HCT116 (cell line): ENCODE measurements at regions not wholly inside any gene's neighbourhood (a gene's known extent, or its start where the extent isn't known, plus 50 kb on each side); places are given as distances from the start of the nearest gene placed in this dataset.

Source experiments
- ATAC-seq: fragments of 200-7000 bp; cut with Tn5 transposase; 2 replicates; pipeline ENCODE4 v1.9.1; 2020; ENCODE audit warnings: mild to moderate bottlenecking, moderate library complexity
- BruUV-seq: library from RNA; stranded (reverse); fragments of 400-500 nt; replicated peaks from 2 replicates; lab custom pipeline; 2021; lab: Mats Ljungman, UMichigan
- CTCF ChIA-PET: fragments of 300-600 bp; sonication (Branson Sonifier 250); formaldehyde crosslinking; loops from one replicate; lab custom pipeline; 2021; ENCODE audit warnings: antibody characterized with exemption; lab: Charles Lee
- POLR2A ChIA-PET: fragments of 300-600, 350-600 bp; sonication (Branson Sonifier 250); formaldehyde crosslinking; loops from one replicate; lab custom pipeline; 2021; ENCODE audit warnings: antibody characterized with exemption; lab: Charles Lee
- RAD21 ChIA-PET, 2 experiments: fragments of 300-600 bp; sonication (Branson Sonifier 250); formaldehyde crosslinking; loops; one replicate each; lab custom pipeline; 2023; ENCODE audit warnings: low total read pairs in 2 of 2; ENCODE audit not compliant: uncharacterized antibody in 2 of 2, unreplicated experiment in 2 of 2, low non-redundant PET in 1 of 2; lab: Charles Lee
- DNase-seq: peaks from one replicate; pipeline ENCODE4 v3.0.0-alpha.2; 2010; ENCODE audit warnings: low read depth, low spot score
- H2AFZ ChIP-seq: fragments of 200-600 bp; shearing (Covaris generic), sonication (generic); 2 replicates; pipeline ENCODE4 v1.6.1; 2017; ENCODE audit warnings: low read depth, mixed run types, mixed read lengths, antibody characterized with exemption, low read length; ENCODE audit not compliant: poor library complexity, severe bottlenecking
- H3K27ac ChIP-seq: 2 replicates; pipeline ENCODE4 v1.5.1; 2012; ENCODE audit warnings: low read depth, low read length
- H3K27me3 ChIP-seq: fragments of 200-600 bp; sonication (generic); 2 replicates; pipeline ENCODE4 v1.6.1; 2016; ENCODE audit warnings: mixed run types, low read length, mixed read lengths; ENCODE audit not compliant: insufficient read depth
- H3K36me3 ChIP-seq, 2 experiments: fragments of 200-500 bp in 1 of 2; fragments of 200-600 bp in 1 of 2; sonication (Bioruptor generic) in 1 of 2; sonication (generic) in 1 of 2; 2 replicates each; pipeline versions ENCODE4 v1.5.1 to v1.6.1; 2014 to 2016; ENCODE audit warnings: low read length in 2 of 2, inconsistent platforms in 1 of 2, mixed read lengths in 1 of 2, mixed run types in 1 of 2; ENCODE audit not compliant: insufficient read depth in 2 of 2, control insufficient read depth in 1 of 2
- H3K4me1 ChIP-seq, 2 experiments: fragments of 200-600 bp in 1 of 2; sonication (generic) in 1 of 2; 2 replicates each; pipeline versions ENCODE4 v1.5.1 to v1.6.1; 2012 to 2017; ENCODE audit warnings: low read length in 2 of 2, inconsistent platforms in 1 of 2, mild to moderate bottlenecking in 1 of 2, mixed read lengths in 1 of 2, mixed run types in 1 of 2, moderate library complexity in 1 of 2; ENCODE audit not compliant: insufficient read depth in 2 of 2, control insufficient read depth in 1 of 2
- H3K4me2 ChIP-seq: fragments of 200-600 bp; sonication (generic); 2 replicates; pipeline ENCODE4 v1.6.1; 2017; ENCODE audit warnings: mixed run types, low read length, mixed read lengths
- H3K4me3 ChIP-seq, 2 experiments: fragments of 200-600 bp in 1 of 2; sonication (generic) in 1 of 2; replicated peaks in 1 of 2; 2 replicates each; pipeline ENCODE4 v1.5.1; 2011 to 2016; ENCODE audit warnings: low read length in 2 of 2, control low read depth in 1 of 2, low read depth in 1 of 2, mild to moderate bottlenecking in 1 of 2, mixed read lengths in 1 of 2, mixed run types in 1 of 2
- H3K79me2 ChIP-seq: fragments of 200-600 bp; sonication (generic); 2 replicates; pipeline ENCODE4 v1.6.1; 2017; ENCODE audit warnings: mild to moderate bottlenecking, mixed run types, low read length, moderate library complexity, mixed read lengths; ENCODE audit not compliant: insufficient read depth
- H3K9ac ChIP-seq: fragments of 200-600 bp; sonication (generic); 2 replicates; pipeline ENCODE4 v1.6.1; 2016; ENCODE audit warnings: low read length, mixed read lengths
- H3K9me2 ChIP-seq: fragments of 200-600 bp; sonication (generic), shearing (Covaris generic); 2 replicates; pipeline ENCODE4 v1.6.1; 2017; ENCODE audit warnings: mixed run types, mild to moderate bottlenecking, moderate library complexity; ENCODE audit not compliant: insufficient read depth
- H3K9me3 ChIP-seq, 2 experiments: fragments of 200-500 bp in 1 of 2; fragments of 200-600 bp in 1 of 2; sonication (Bioruptor generic) in 1 of 2; sonication (generic) in 1 of 2; 2 replicates each; pipeline ENCODE4 v1.6.1; 2014 to 2017; ENCODE audit warnings: low read length in 2 of 2, mixed read lengths in 2 of 2, inconsistent platforms in 1 of 2, low read depth in 1 of 2, mild to moderate bottlenecking in 1 of 2, mixed run types in 1 of 2, moderate library complexity in 1 of 2; ENCODE audit not compliant: control insufficient read depth in 1 of 2, insufficient read depth in 1 of 2
- H4K20me1 ChIP-seq: fragments of 200-600 bp; sonication (generic), shearing (Covaris generic); 2 replicates; pipeline ENCODE4 v1.6.1; 2017; ENCODE audit warnings: mixed run types, mild to moderate bottlenecking, moderate library complexity; ENCODE audit not compliant: insufficient read depth
- CBX3 ChIP-seq: IDR thresholded peaks from 2 replicates; pipeline ENCODE4 v1.6.1; 2012; ENCODE audit warnings: low read depth
- CEBPB ChIP-seq: IDR thresholded peaks from 2 replicates; pipeline ENCODE4 v1.6.1; 2012; ENCODE audit warnings: low read depth
- ELF1 ChIP-seq: IDR thresholded peaks from 2 replicates; pipeline ENCODE4 v1.6.1; 2012; ENCODE audit warnings: low read depth, borderline replicate concordance
- EZH2phosphoT487 ChIP-seq: fragments of 200-600 bp; IDR thresholded peaks from 2 replicates; pipeline ENCODE4 v1.6.1; 2018; ENCODE audit warnings: antibody characterized with exemption, borderline replicate concordance
- FOSL1 ChIP-seq: IDR thresholded peaks from 2 replicates; pipeline ENCODE4 v1.6.1; 2012; ENCODE audit warnings: low read depth
- MAX ChIP-seq: IDR thresholded peaks from 2 replicates; pipeline ENCODE4 v1.6.1; 2012
- POLR2A ChIP-seq: IDR thresholded peaks from 2 replicates; pipeline ENCODE4 v1.7.0; 2011; ENCODE audit warnings: borderline replicate concordance; ENCODE audit not compliant: insufficient read depth, insufficient read length; ENCODE audit errors: extremely low read depth
- REST ChIP-seq: IDR thresholded peaks from 2 replicates; pipeline ENCODE4 v1.6.1; 2012; ENCODE audit warnings: low read depth
- SP1 ChIP-seq: IDR thresholded peaks from 2 replicates; pipeline ENCODE4 v1.6.1; 2012; ENCODE audit warnings: low read depth
- SRF ChIP-seq: IDR thresholded peaks from 2 replicates; pipeline ENCODE4 v1.6.1; 2012; ENCODE audit warnings: low read depth
- TCF7L2 ChIP-seq: IDR thresholded peaks from 2 replicates; pipeline ENCODE4 v1.7.0; 2011; ENCODE audit warnings: borderline replicate concordance, inconsistent platforms; ENCODE audit not compliant: insufficient read depth, insufficient read length; ENCODE audit errors: extremely low read depth
- YY1 ChIP-seq: IDR thresholded peaks from 2 replicates; pipeline ENCODE4 v1.6.1; 2011; ENCODE audit warnings: low read length, low read depth, moderate library complexity, mild to moderate bottlenecking; ENCODE audit not compliant: insufficient replicate concordance; ENCODE audit errors: extremely low read depth
- intact Hi-C: fragments of 100-400 bp; cut with micrococcal nuclease; formaldehyde crosslinking; loops from 2 replicates; pipeline ENCODE4 v1.10.0; 2022

GRCh38 chr15:53917109-53917508 lies 61.1 kb upstream of the UNC13C start:
- BruUV-seq, result no TSS peak
- Histone ChIP-seq H3K79me2 (no peaks in the 10 kb centered on the region), H3K27me3 (no peaks in the 10 kb centered on the region), H3K9me3 (peaks cover 0 to 25% of the 10 kb centered on the region in 2 experiments; a peak in 2 of 4 replicates), H3K4me2 (no peak overlapping the region), H3K4me1 (no peaks in the 10 kb centered on the region), H3K9ac (no peak overlapping the region), H4K20me1 (no peaks in the 10 kb centered on the region), H3K4me3 (no peak overlapping the region), H3K9me2 (no peaks in the 10 kb centered on the region), H3K27ac (no peak overlapping the region), H2AFZ (no peak overlapping the region), H3K36me3 (no peaks in the 10 kb centered on the region)
- POLR2A ChIA-PET, result no interaction called here
- DNase-seq, result no peak
- no peak for ATAC-seq
- TF ChIP-seq EZH2phosphoT487 (no peak), TCF7L2 (no peak), SP1 (no peak), CEBPB (no peak), SRF (no peak), ELF1 (no peak), YY1 (no peak), POLR2A (no peak), MAX (no peak), CBX3 (no peak), FOSL1 (no peak), REST (no peak)
- RAD21 ChIA-PET, result no interaction called here
- intact Hi-C loops, result no loop called here
- CTCF ChIA-PET, result no interaction called here
